Peyer's patch (tissue), 4 donors: ENCODE measurements at regions not wholly inside any gene's neighbourhood (a gene's known extent, or its start where the extent isn't known, plus 50 kb on each side); places are given as distances from the start of the nearest gene placed in this dataset.

Source experiments
- CTCF ChIP-seq, 6 experiments: fragments of 450-650 bp in 4 of 6; fragments of 200-600 bp in 2 of 6; sonication (generic) in 1 of 6; IDR thresholded peaks; one replicate each; pipeline ENCODE4 v1.5.1; 2017 to 2019; ENCODE audit warnings: antibody characterized with exemption in 6 of 6, mild to moderate bottlenecking in 3 of 6, moderate library complexity in 1 of 6
- POLR2A ChIP-seq, 2 donors: fragments of 450-650 bp; IDR thresholded peaks; one replicate each; pipeline ENCODE4 v1.5.1; 2017; ENCODE audit warnings: antibody characterized with exemption in 2 of 2, mild to moderate bottlenecking in 2 of 2, moderate library complexity in 2 of 2

GRCh38 chr5:135223891-135224625 is 175.0 kb downstream of the MACROH2A1 start:
- TF ChIP-seq CTCF (IDR thresholded peaks at IDR 0.05) (no peak), POLR2A (IDR thresholded peaks at IDR 0.05) (no peak)
